ENCODE measurements at regions not wholly inside any gene's neighbourhood (a gene's known extent, or its start where the extent isn't known, plus 50 kb on each side); places are given as distances from the start of the nearest gene placed in this dataset.

DNA sequence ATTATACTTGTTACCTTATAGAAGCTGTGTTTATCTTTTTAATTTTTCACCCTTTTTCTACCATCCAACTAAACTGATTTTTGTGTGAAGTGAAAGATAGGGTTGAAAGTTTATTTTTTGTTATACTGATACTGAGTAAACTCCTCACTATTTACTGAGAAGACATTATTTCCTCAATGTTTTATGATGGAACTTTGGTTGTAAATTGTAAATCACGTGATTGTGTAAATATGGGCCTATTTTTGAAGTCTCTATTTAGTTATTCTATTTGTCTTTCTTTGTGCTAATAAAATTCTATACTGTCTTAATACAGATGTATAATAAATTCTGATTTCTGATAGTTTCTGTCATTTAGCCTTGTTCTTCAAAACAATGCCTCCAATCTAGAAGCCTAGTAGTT is 697.2 kb upstream of the SLC8A1 start:
- no peaks in the 10 kb centered on the region for H3K4me1 Mint-ChIP-seq (ENCODE audit: unreplicated experiment)
- no peak for DNase-seq (ENCODE audit: extremely low spot score, unreplicated experiment)
- no peak overlapping the region for H3K27ac Mint-ChIP-seq
- TF ChIP-seq, protein P1, sequence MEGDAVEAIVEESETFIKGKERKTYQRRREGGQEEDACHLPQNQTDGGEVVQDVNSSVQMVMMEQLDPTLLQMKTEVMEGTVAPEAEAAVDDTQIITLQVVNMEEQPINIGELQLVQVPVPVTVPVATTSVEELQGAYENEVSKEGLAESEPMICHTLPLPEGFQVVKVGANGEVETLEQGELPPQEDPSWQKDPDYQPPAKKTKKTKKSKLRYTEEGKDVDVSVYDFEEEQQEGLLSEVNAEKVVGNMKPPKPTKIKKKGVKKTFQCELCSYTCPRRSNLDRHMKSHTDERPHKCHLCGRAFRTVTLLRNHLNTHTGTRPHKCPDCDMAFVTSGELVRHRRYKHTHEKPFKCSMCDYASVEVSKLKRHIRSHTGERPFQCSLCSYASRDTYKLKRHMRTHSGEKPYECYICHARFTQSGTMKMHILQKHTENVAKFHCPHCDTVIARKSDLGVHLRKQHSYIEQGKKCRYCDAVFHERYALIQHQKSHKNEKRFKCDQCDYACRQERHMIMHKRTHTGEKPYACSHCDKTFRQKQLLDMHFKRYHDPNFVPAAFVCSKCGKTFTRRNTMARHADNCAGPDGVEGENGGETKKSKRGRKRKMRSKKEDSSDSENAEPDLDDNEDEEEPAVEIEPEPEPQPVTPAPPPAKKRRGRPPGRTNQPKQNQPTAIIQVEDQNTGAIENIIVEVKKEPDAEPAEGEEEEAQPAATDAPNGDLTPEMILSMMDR (conservative IDR thresholded peaks at IDR 0.05), result no peak
- no peak overlapping the region for H3K4me3 Mint-ChIP-seq
- no peaks in the 10 kb centered on the region for H3K36me3 Mint-ChIP-seq
- peaks cover 8% of the 10 kb centered on the region for H3K9me3 Mint-ChIP-seq
- H3K27me3 Mint-ChIP-seq, result no peaks in the 10 kb centered on the region

DNA sequence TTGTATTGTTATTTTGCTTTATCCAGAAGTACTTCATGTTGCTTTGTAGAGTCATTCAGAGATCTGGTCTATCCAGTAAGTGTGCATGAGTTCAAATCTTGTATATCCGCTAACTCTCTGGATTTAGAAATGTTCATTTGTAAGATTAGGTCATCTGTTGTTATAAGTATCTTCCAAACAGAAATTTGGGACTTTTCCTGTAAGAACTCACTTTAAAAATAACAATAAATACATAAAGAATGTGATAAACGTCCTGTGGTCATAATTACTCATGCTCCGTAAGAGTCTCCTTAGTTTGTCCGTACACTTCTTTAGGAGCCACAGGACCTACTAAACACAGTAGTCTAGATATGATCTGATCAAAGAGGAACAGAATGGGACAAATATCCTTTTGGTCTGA is 699.9 kb upstream of the SLC8A1 start:
- Mint-ChIP-seq H3K4me1 (ENCODE audit: unreplicated experiment) (no peaks in the 10 kb centered on the region), H3K36me3 (no peaks in the 10 kb centered on the region), H3K4me3 (no peak overlapping the region), H3K27me3 (no peaks in the 10 kb centered on the region), H3K27ac (no peak overlapping the region), H3K9me3 (peaks cover 2% of the 10 kb centered on the region)
- TF ChIP-seq, protein P1 (conservative IDR thresholded peaks at IDR 0.05), result no peak
- no peak for DNase-seq (ENCODE audit: extremely low spot score, unreplicated experiment)

DNA sequence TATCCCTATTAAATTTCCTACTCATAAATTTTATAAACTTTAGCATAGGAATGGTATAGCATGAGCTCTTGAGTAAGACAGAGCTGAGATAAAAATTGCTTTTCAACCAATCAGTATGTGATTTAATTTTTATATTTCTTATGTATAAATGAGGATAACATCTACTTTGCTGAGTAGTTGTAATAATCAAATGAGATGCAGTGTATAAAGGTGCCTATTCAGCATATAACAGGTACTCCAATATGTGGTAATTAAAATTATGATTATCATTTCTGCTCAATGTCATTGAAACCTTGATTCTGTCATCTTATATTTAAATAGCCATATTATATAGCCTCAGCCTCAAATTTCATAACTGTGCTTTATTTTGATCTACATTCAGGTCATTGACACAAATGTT is 700.4 kb upstream of the SLC8A1 start:
- DNase-seq (ENCODE audit: extremely low spot score, unreplicated experiment), result no peak
- H3K4me1 Mint-ChIP-seq (ENCODE audit: unreplicated experiment), result no peaks in the 10 kb centered on the region
- peaks cover 7% of the 10 kb centered on the region for H3K9me3 Mint-ChIP-seq
- H3K36me3 Mint-ChIP-seq, result no peaks in the 10 kb centered on the region
- TF ChIP-seq, protein P1 (conservative IDR thresholded peaks at IDR 0.05), result no peak
- H3K4me3 Mint-ChIP-seq, result no peak overlapping the region
- no peak overlapping the region for H3K27ac Mint-ChIP-seq
- H3K27me3 Mint-ChIP-seq, result no peaks in the 10 kb centered on the region

DNA sequence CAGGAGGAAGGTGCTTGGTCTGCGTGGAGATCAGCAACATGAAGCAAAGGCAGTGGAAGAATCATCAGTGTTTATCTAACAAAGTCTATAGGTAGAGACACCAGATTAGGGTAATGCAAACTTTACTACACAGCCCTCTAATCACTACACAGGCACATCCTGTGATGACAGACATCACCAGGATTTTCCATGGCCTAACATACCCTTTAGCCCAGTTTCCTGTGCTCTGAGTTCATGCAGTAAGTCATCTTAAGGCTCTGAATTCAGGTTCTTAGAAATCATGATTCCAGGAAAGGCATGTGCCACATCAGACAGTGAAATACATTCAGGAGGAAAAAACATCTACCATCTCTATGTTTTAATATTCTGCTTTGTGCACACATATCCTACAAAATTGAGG is 708.5 kb upstream of the SLC8A1 start:
- Mint-ChIP-seq H3K27me3 (no peaks in the 10 kb centered on the region), H3K4me3 (no peak overlapping the region), H3K27ac (no peak overlapping the region), H3K4me1 (ENCODE audit: unreplicated experiment) (no peaks in the 10 kb centered on the region), H3K9me3 (peaks cover 7% of the 10 kb centered on the region), H3K36me3 (no peaks in the 10 kb centered on the region)
- TF ChIP-seq, protein P1 (conservative IDR thresholded peaks at IDR 0.05), result no peak
- no peak for DNase-seq (ENCODE audit: extremely low spot score, unreplicated experiment)

DNA sequence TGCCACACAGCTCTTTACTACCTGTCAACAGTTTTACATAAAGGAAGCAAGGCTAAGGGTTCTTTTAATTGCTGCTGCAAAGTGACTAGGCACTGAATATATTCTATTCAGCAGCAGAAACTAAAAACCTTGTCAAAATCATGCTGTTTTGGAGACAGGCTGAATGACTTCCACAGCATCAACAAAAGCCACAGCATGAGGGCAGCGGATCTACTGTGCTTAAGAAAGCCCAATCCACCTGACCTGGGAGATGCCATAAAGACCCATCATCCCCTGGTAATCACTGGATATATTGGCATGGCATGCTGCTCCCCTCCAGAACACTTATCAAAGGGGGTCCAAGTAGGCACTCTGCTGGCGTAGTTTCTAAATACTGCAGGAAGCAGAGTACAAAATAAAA is 715.1 kb upstream of the SLC8A1 start:
- Mint-ChIP-seq H3K36me3 (no peaks in the 10 kb centered on the region), H3K4me3 (no peak overlapping the region), H3K27me3 (no peaks in the 10 kb centered on the region), H3K9me3 (no peaks in the 10 kb centered on the region), H3K4me1 (ENCODE audit: unreplicated experiment) (no peaks in the 10 kb centered on the region), H3K27ac (no peak overlapping the region)
- no peak for DNase-seq (ENCODE audit: extremely low spot score, unreplicated experiment)
- TF ChIP-seq, protein P1 (conservative IDR thresholded peaks at IDR 0.05), result no peak

DNA sequence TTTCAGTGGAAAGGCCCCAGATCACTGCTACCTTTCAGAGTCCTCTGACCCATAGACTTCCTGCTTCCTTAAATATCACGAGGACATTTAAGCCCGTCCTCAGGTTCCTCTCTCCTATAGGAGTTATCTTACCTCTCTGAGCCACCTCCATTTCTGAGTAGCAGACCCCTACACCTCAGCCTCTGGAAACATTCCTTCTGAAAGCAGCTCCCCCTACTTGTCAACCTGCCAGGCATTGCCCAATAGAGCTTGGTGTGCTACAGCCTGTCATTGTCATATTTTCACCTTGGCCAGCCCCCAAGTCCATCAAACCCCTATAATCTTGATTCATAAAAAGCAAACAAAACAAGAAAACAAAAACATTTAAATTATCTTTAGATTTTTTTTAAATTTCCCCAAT is 717.9 kb upstream of the SLC8A1 start:
- TF ChIP-seq, protein P1 (conservative IDR thresholded peaks at IDR 0.05), result no peak
- Mint-ChIP-seq H3K9me3 (no peaks in the 10 kb centered on the region), H3K36me3 (no peaks in the 10 kb centered on the region), H3K27me3 (no peaks in the 10 kb centered on the region), H3K4me1 (ENCODE audit: unreplicated experiment) (no peaks in the 10 kb centered on the region), H3K4me3 (no peak overlapping the region), H3K27ac (no peak overlapping the region)
- no peak for DNase-seq (ENCODE audit: extremely low spot score, unreplicated experiment)

Measured in type B pancreatic cell (in vitro differentiated cells).